HG03565 (cell line): ENCODE measurements at regions not wholly inside any gene's neighbourhood (a gene's known extent, or its start where the extent isn't known, plus 50 kb on each side); places are given as distances from the start of the nearest gene placed in this dataset.
"Not testable (repeated sequence)": the region's sequence is repeated elsewhere in the genome, so short reads cannot be mapped to it uniquely, and the experiment has no call there.

Source experiments
- ATAC-seq: cut with Tn5 transposase; IDR thresholded peaks from one replicate; pipeline ENCODE4 v1.9.1; 2021; ENCODE audit warnings: mild to moderate bottlenecking, moderate library complexity; ENCODE audit not compliant: unreplicated experiment

GRCh38 chr16:79845734-79846135 lies 245.2 kb upstream of the MAF start:
- ATAC-seq: no peak

GRCh38 chr16:79845033-79845733 lies 244.6 kb upstream of the MAF start:
- ATAC-seq: peak; percentile 81

GRCh38 chr16:79844603-79845002 lies 244.1 kb upstream of the MAF start:
- ATAC-seq: no peak

- peak; percentile 40 for ATAC-seq
Observed at GRCh38 chr16:79843631-79844043, 243.1 kb upstream of the MAF start.

- no peak for ATAC-seq
Observed at GRCh38 chr16:79843145-79843544, 242.6 kb upstream of the MAF start.

GRCh38 chr16:79842197-79842596 lies 241.7 kb upstream of the MAF start:
- ATAC-seq: no peak

GRCh38 chr16:79839466-79840341 lies 239.2 kb upstream of the MAF start:
- no peak for ATAC-seq

- ATAC-seq: no peak
Observed at GRCh38 chr16:79838496-79839259, 238.1 kb upstream of the MAF start.

- no peak for ATAC-seq
Observed at GRCh38 chr16:79836144-79836543, 235.6 kb upstream of the MAF start.

GRCh38 chr16:79835194-79835593 lies 234.7 kb upstream of the MAF start:
- ATAC-seq: no peak

- no peak for ATAC-seq
Observed at GRCh38 chr16:79834720-79835119, 234.2 kb upstream of the MAF start.

- ATAC-seq: not testable (repeated sequence)
Observed at GRCh38 chr16:79834003-79834402, 233.5 kb upstream of the MAF start.

- ATAC-seq: no peak
Observed at GRCh38 chr16:79833559-79833958, 233.0 kb upstream of the MAF start.

- ATAC-seq: no peak
Observed at GRCh38 chr16:79826732-79827475, 226.4 kb upstream of the MAF start.

- no peak for ATAC-seq
Observed at GRCh38 chr16:79825002-79825401, 224.5 kb upstream of the MAF start.

- ATAC-seq: no peak
Observed at GRCh38 chr16:79823639-79824038, 223.1 kb upstream of the MAF start.

- ATAC-seq: no peak
Observed at GRCh38 chr16:79821911-79822310, 221.4 kb upstream of the MAF start.

- ATAC-seq: no peak
Observed at GRCh38 chr16:79816081-79816497, 215.6 kb upstream of the MAF start.

GRCh38 chr16:79815049-79815448 lies 214.5 kb upstream of the MAF start:
- ATAC-seq: no peak

- ATAC-seq: no peak
Observed at GRCh38 chr16:79814124-79814523, 213.6 kb upstream of the MAF start.

- ATAC-seq: no peak
Observed at GRCh38 chr16:79811541-79811940, 211.0 kb upstream of the MAF start.
